GM19351 (cell line): ENCODE measurements at regions not wholly inside any gene's neighbourhood (a gene's known extent, or its start where the extent isn't known, plus 50 kb on each side); places are given as distances from the start of the nearest gene placed in this dataset.

Experiments
- ATAC-seq: cut with Tn5 transposase; IDR thresholded peaks from one replicate; pipeline ENCODE4 v1.9.1; 2021; ENCODE audit warnings: mild to moderate bottlenecking, moderate library complexity; ENCODE audit not compliant: unreplicated experiment

DNA sequence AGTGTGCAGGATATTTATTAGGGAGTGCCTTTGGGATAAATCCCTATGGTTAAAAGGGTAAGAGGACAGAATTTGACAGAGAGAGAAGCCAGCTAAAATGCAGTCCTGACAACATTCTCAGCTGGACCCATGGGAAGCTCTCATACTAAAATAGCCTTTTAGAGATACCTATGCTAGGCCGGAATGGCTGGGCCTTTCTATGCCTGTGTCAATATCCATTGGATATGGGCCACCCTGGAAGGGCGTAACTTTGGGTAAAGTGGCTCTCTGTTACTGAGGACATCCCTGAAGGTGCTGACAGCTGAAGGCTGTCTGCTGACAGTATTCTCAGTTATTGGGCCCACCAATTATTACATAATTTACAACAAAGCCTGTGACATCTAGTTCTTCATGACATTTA, 613.0 kb upstream of the B3GALT2 start:
- ATAC-seq: no peak

DNA sequence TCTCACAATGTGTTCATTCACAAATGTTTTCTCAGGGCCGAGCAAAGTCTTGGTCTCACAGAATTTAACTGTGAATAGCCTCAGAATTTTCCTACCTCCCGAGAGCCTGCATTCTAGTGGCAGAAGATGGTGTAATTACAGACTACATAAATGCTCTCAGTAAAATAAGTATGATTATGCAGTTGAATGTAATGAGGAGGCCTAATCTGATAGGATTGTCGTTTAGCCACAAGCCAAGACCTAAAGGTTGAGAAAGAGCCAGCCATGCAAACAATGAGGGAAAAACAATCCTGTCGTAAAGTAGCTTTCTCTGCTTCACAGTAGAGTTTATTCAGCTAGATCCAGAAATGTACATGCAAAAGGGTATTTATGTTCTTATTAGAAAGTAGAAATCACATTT, 607.8 kb upstream of the B3GALT2 start:
- no peak for ATAC-seq

DNA sequence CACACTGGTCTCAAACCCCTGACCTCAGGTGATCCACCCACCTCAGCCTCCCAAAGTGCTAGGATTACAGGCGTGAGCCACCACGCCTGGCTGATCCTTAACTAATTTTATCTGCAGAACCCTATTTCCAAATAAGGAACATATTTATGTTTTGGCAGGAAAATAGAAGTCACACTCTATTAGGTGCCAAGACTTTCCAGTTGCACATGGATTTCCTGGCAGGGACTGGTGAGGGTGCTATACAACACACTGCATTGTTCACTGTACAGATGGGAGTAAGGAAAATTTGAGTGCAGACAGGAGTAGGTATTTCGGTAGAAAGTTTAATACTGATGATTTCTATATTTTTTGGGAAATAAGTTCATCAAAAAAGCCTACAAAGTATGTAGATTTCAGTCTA, 605.3 kb upstream of the B3GALT2 start:
- no peak for ATAC-seq

DNA sequence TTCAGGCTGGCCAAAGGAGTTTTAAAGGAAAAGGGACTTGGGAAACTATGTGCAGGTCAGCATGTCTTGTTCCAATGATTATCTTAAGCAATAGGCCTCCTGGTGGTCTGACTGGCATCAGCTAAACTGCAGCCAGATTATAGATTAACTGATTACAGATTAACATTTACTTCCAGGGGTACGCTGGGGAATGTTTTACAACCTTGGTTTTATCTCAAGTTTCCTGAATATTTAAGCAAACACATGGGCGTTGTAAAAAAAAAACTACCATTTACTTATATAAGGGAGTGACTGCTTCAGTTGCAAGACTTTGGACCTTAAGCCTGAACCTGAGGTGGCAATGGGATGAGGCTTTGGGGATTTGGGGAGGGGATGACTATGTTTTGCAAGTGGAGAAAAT, 600.6 kb upstream of the B3GALT2 start:
- no peak for ATAC-seq

DNA sequence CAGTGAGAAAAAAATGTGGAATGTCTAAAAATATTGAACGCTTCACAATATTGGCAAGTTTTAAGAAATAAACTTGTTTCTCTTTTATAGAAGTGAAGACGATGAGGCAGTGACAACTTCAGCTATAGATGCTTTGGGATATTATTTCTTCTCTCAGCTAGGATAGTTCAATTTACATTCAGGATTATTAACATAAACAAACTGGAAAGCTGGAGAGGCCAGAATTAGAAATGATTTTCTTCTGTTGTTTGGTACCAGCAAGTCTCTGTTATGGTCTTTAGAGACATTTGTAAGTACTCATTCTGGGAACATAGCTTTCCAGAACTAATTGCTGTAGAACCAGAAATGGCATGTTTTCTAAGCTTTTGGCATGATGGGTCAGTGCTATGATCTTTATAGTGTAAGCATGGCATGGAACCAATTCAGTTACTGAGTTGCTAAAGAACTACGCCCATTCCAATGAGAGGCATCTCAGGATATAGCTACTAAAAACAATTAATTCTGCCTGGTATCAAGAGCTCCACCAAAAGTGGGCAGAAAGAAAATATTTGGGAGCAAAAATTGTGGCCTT, 599.5 kb upstream of the B3GALT2 start:
- no peak for ATAC-seq

DNA sequence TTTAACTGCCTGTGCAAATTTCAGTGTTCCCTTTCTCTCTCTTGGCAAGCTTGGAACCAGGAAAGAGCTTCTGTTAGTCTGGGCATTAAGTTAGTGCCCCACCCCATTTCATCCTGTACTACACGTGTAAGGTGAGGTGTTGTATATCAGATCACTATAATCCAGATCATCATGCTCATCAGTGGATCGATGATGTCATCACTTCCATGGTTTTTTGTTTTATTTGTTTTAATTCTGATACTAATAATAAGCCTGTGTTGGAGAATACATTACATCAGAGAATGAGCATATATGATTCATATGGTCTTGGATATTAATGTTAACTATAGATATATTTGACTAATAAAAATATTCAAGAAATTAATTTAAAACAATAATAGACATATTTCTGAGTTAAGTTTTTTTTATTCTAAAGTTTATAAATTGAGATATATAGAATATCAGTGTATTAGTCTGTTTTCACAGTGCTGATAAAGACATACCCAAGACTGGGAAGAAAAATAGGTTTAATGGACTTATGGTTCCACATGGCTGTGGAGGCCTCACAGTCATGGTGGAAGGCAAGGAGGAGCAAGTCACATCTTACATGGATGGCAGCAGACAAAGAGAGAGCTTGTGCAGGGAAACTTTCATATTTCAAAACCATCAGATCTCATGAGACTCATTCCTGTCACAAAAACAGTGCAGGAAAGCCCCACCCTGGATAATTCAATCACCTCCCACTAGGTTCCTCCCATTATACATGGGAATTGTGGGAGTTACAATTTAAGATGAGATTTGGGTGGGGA, 588.3 kb upstream of the B3GALT2 start:
- no peak for ATAC-seq

DNA sequence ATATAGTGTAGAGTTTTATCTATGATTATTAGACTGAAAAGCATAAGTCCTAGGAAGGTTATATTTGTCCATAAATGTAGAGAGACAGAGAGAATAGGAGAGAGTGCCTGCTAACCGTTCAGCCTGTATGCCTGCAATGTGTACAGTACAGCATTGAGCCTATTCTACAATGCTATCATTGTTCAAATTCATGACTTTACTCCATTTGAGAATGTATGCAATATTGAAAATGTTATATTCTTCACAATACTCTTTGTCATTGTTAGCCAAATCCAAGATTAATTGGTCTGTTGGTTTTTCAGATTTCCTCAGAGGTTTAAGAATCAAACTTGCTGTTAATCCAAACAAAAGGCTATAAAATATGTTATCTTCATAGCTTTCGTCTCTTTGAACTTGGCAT, 585.2 kb upstream of the B3GALT2 start:
- ATAC-seq: no peak

DNA sequence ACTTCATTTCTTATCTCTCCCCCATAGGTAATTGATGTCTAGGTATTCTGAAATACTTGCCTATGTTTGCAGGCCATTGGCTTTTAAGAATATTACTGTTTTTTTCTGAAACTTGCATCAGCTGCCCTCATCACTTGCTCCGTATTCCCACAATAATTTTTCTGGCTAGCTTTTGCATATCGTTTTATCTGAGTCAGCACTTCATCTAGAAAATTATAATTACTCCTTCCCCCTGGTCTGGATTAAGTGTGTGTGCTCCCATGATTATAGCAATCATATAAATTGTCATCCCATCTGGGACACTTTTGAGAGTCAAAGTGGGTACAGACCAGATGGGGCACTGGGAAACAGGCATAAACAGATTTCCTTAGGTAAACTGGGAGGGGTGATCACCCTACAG, 583.2 kb upstream of the B3GALT2 start:
- no peak for ATAC-seq

DNA sequence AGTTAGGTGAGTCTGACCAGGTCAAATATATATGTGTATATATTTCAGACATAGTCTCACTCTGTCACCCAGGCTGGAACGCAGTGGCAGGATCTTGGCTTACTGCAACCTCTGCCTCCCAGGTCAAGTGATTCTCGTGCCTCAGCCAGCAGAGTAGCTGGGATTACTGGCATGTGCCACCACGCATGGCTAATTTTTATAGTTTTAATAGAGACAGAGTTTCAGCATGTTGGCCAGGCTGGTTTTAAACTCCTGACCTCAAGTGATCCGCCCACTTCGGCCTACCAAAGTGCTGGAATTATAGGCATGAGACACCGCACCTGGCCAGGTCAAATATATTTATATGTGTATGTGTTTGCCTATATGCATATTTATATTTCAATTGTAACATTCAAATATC, 581.5 kb upstream of the B3GALT2 start:
- no peak for ATAC-seq

DNA sequence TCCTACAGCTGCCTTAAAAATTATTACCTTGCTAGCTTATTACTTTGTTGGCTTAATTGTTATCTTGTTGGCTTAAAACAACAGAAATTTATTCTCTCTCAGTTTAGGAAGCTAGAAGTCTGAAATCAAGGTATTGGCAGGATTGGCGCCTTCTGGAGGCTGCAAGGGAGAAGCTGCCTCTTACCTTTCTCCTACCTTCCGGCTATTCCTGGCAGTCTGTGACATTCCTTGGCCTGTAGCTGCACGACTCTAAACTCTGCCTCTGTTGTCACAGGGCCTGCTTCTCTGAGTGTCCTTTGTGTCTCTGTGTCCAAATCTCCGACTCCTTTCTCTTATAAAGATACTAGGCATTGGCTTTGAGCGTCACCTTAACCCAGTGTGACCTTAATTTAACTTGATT, 579.9 kb upstream of the B3GALT2 start:
- ATAC-seq: no peak

DNA sequence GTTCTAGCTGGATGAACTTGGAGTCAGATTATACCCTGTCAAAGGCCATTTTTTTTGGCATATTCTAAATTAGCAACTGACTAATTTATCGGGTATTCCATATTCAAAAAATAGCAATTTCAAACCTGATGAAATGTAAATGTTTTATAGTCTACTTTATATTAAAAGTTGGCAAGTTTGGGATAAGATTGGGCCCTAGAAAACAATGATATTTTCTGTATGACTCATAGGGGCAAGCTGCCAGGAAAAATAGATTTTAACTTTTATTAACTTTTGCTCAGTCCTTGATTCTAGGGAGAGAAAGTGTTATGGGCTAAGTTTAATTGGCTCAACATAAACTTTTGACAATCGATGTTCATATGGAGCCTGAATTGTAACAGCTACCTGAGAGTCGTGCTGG, 576.9 kb upstream of the B3GALT2 start:
- no peak for ATAC-seq

DNA sequence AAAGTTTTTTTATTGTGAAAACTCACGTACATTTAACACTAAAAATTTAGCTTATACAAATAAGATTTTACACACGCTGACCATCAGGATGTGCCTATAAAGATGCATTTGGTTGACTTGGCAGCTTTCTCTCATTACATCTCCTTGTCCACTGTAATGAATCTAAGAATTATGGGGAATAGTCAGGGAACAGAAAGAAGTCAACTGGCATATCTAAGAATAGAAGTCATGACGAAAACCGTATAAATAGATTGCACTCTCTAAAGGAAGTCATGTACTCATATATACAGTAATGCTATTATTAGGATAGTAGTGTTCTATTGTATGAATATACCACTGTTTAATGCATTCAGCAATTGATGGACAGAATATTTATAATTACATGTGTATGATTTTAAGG, 575.8 kb upstream of the B3GALT2 start:
- ATAC-seq: no peak

DNA sequence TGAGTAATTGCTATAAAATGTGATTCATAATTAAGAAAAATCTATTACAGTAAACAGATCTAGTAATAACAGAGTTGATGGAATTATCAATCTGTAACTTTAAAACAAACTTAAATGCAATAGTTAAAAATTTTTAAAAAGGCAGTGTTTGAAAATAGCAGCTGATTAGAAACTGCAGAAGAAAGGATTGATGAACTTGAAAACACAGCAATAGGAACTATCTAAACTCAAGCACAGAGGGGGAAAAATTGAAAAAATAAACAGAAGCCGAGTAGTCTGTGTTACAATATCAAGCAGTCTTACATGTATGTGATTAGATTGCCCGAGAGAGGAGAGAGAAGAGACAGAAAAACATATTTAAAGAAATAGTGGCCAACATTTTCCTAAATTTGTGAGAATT, 569.0 kb upstream of the B3GALT2 start:
- ATAC-seq: no peak

DNA sequence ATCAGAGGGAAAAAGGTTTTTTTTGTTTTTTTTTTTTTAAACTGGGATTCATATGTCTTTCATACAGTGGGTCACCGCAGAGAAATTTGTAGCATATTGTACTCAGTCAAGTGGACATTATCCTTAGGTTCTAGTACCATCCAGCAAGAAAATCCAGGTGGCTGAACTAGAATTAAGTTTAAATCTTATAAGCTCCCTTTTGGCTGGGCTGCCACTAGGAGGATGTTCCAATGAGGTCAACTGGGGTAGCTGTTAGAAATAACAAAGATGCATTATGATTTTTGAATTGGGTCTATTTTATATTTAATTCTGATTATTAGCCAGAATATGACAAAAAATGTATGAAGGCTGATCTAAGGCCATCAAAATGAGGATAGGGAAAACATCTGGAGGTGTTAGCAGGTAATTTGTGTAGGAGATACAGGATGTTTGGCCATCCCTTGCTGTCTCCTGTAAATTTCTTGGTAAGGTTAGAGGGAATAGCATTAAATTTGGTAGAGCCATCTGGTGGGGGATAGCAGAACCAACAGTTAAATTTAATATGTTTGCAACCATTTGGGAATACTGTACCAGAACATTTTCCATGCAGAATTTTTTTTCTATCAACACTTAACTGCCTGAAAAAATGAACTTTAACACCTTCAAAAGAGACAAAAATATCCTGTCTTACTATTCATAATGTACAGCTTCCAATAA, 568.5 kb upstream of the B3GALT2 start:
- ATAC-seq: no peak

DNA sequence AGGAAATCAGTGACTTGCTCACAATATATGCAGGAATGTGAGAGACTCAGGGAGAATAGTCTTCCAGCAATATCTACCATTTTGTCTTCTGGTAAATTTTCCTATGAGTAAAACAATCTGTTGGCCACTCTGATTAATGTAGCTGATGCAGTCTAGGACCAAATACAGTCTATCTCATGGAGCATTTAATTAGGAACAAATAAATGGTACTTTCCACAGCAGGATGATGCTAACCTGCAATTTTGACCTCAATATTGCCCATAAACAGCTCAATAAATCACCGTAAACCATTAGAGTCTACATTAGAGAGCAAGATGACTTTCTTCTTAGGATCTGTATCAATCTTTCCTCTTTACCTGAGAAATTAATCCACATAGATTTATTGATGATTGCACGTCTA, 567.7 kb upstream of the B3GALT2 start:
- ATAC-seq: no peak

DNA sequence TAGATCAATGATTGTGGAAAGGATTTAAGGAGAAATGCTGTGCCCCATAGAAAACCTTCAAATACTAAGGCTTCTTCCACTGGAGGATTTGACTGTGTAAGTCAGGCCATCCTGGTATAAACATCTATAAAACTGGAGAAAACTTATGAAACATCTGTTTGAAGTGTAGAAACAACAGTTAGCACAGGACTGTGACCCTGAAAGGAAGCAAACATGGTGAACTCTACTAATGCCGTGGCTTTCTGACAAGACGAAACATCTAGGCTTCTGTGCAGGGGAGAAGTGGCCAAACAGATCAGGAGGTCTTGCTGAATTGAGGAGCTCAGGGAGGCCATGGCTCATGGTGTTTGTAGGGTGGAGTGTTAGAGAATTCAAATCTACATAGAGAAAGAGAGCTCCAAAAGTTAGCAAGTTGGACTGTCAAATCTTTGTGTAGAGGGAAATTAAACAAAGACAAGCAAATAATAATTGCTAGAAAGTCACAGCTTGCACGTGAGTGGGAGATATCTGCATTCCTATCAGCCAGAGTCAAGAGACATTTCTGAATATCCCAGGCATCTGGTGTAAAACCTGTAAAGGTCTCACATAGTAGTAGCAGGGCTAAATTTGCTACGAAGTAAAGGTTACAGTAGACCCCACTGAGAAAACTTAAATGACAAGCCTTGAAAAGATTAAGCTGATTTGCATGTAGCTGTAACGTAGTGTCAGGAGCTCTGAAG, 566.8 kb upstream of the B3GALT2 start:
- no peak for ATAC-seq

DNA sequence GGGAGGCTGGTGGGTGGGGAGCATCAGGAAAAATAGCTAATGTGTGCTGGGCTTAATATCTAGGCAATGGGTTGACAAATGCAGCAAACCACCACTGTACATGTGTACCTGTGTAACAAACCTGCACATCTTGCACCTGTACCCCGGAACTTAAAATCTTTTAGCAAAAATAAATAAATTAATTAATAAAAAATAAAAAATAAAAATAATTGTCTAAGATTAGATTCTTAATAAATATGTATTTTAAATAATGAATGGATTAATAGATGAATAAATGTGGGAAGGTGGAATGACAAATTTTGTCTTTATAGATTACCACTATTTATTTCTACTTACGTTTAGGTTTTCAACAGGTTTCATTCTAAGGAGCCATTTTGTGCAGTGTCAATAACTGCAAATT, 563.5 kb upstream of the B3GALT2 start:
- no peak for ATAC-seq

DNA sequence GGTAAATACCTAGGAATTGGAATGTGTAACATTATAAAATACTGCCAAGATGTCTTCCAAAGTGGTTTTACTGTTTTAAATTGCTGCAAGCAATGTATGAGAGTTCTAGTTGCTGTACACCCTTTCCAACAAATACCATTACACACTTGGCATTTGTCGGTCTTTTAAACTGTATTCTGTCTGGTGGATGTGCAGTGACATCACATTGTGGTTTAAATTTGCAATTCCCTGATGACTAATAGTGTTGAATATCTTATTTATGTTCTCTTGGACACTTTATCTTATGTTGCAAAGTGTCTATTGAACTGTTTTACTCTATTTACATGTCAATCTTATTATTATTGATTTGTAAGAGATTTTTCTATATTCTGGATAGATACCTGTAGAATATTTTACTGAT, 561.2 kb upstream of the B3GALT2 start:
- ATAC-seq: no peak

DNA sequence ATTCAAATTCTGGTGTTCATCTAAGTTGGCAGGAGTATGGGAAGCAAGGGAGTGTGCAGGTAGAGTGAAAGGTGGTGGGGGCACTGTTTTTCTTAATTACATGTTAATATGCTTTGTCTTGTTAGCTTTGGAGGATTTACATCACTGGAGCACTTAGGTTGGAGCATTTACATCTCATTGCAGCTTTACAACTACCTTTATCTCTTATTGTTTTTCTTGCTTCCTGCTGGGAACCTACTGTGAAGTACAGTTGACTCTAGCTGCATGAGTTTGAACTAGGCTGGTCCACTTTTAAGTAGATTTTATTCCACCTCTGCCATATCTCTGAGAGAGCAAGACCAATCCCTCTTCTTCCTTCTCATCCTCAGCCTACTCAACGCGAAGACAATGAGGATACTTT, 554.8 kb upstream of the B3GALT2 start:
- no peak for ATAC-seq

DNA sequence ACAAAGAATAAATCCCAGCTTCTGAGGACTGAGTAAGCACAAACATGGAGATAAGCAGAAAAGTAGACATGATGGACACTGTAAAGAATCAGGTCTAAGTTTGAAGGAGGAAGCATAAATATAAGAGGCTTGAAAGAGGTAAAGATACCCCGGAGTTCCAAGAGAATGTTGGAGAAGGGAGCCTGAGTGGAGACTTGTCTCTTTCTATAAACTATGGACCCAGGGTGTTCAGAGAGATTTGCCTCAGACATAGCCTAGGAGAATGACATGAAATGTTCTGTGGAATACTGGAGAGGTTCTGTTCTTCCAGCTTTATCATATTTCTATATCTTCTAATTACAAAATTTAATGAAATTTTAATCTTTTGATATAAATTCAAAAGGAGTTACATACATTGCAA, 554.3 kb upstream of the B3GALT2 start:
- no peak for ATAC-seq

DNA sequence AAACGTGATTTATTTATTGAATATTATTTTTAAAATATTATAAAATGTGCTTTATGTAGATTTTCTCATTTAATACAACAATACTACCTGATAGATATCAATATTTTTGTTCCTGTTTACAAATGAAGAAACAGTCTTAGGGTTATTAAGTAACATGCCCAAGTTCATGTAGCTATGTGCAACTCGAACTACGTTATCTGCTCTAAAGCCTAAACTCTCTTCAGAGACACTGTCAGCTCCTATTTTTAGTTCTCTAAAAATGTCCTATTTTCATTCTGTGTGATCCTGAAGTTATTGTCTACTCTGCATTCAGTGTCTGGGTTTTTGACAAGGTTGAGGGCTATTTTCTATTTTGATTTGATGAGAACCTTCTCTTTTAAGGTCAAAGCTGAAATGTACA, 550.1 kb upstream of the B3GALT2 start:
- no peak for ATAC-seq

DNA sequence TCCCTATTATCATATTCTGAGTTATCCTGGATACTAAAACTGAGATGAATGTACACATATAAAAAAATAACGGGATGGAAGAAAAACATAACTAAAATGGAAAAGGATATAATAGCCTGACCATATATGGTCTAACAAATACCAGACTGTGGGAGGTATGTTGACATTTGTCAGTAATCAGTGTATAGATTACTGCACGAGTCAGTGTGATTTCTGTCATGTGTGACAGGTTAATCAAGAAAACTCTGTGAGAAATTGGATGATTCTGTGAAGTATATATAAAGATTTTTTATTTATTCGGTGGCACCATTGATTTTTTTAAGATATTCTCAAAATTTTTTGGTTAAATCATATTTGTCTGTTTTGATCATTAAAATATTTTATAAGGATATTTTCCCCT, 547.3 kb upstream of the B3GALT2 start:
- ATAC-seq: no peak
